ENCODE measurements at regions not wholly inside any gene's neighbourhood (a gene's known extent, or its start where the extent isn't known, plus 50 kb on each side); places are given as distances from the start of the nearest gene placed in this dataset.
"Not testable (repeated sequence)": the region's sequence is repeated elsewhere in the genome, so short reads cannot be mapped to it uniquely, and the experiment has no call there.

DNA sequence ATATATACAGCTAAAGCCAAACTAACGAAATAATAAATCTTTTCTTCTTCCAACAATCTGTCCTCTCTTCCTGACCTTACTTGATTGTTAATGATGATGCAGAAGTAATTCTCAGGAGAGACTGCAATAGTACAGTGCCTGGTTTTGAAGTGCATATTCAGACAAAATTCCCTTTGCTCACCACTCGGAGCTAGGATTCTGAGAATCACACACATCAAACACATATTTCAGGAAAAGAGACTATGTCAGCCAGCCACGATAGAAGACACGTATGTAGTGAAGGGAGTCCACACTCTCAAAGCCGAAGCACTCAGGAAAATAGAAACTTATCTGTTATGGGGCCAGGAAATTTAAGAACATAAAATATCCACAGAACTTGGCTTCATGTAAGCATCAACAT, 362.5 kb upstream of the FAT1 start:
- no peak for DNase-seq (ENCODE audit: low read depth in 2 of 2)
- TF ChIP-seq, protein P1, sequence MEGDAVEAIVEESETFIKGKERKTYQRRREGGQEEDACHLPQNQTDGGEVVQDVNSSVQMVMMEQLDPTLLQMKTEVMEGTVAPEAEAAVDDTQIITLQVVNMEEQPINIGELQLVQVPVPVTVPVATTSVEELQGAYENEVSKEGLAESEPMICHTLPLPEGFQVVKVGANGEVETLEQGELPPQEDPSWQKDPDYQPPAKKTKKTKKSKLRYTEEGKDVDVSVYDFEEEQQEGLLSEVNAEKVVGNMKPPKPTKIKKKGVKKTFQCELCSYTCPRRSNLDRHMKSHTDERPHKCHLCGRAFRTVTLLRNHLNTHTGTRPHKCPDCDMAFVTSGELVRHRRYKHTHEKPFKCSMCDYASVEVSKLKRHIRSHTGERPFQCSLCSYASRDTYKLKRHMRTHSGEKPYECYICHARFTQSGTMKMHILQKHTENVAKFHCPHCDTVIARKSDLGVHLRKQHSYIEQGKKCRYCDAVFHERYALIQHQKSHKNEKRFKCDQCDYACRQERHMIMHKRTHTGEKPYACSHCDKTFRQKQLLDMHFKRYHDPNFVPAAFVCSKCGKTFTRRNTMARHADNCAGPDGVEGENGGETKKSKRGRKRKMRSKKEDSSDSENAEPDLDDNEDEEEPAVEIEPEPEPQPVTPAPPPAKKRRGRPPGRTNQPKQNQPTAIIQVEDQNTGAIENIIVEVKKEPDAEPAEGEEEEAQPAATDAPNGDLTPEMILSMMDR (IDR thresholded peaks at IDR 0.05; ENCODE audit: low read depth, low read length) = no peak
- H3K4me3 ChIP-seq (replicated peaks in 1 of 2; ENCODE audit: low read depth in 2 of 2, low read length in 2 of 2) = no peak overlapping the region

DNA sequence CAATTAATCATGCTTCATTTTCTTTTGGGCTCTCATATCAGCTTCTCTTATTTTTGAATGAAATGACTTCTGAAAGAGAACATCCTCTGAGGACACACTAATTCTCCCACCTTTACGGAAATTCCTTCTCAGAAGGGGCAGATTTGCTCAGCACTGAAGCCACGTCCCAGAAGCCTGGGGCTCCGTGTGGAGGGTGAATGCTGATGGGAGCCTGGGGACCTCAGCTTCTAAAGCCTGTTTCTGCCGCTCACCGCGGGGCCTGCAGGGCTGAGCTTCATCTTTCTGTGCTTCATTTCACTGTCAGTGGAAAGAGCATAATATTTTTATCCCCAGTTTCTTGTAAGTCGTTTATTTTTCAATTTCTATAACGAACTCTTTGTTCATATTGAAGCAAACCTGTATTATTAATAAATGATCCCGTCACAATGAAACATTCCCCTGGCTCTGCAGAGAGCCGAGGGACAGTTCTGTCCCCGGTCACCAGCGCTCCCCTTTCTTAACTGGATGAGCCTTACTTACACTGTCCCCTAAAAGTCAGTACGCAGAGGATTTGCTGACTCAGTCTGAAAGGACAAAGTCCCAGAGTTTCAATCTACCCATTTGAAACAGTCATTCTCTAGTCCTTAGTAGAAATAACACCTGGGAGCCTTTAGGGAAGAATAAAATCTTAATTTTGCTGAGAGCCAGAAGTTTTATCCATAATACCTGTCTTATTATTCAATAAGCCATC, 364.6 kb upstream of the FAT1 start:
- no peak for DNase-seq (ENCODE audit: low read depth in 2 of 2)
- TF ChIP-seq, protein P1 (IDR thresholded peaks at IDR 0.05; ENCODE audit: low read depth, low read length) = no peak
- no peak overlapping the region for H3K4me3 ChIP-seq (replicated peaks in 1 of 2; ENCODE audit: low read depth in 2 of 2, low read length in 2 of 2)

DNA sequence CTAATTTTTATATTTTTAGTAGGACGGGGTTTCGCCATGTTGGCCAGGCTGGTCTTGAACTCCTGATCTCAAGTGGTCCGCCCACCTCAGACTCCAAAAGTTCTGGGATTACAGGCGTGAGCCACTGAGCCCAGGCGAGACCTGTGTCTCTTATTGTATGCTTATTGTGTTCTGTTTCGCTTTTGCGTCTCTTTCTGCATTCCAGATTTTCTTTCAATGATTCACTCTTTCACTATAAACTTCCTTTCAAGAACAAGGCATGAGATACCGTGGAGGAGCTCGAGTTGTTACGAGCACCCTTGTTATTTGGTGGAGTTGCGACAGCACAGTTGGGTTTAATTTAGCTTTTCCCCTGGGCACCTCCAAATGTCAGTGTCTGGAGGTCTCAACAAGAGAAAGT, 366.7 kb upstream of the FAT1 start:
- TF ChIP-seq, protein P1 (IDR thresholded peaks at IDR 0.05; ENCODE audit: low read depth, low read length) = no peak
- DNase-seq (ENCODE audit: low read depth in 2 of 2) = no peak
- no peak overlapping the region for H3K4me3 ChIP-seq (replicated peaks in 1 of 2; ENCODE audit: low read depth in 2 of 2, low read length in 2 of 2)

DNA sequence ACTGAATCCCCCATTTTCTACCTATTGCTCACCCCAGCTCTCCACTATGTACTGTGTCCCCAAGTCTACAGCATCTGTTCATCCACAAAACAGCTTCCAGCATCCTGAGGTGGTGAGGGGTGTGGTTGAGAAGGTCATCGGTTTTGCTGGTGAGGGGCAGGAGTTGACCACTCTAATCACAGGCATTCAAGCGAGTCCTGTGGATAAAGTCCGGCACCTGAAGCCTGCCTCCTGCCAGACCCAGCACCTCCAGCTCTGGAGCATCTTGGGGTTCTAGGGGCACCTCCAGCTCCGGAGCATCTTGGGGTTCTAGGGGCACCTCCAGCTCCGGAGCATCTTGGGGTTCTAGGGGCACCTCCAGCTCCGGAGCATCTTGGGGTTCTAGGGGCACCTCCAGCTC, 367.2 kb upstream of the FAT1 start:
- DNase-seq (ENCODE audit: low read depth in 2 of 2); H3K4me3 ChIP-seq (replicated peaks in 1 of 2; ENCODE audit: low read depth in 2 of 2, low read length in 2 of 2): not testable (repeated sequence)

DNA sequence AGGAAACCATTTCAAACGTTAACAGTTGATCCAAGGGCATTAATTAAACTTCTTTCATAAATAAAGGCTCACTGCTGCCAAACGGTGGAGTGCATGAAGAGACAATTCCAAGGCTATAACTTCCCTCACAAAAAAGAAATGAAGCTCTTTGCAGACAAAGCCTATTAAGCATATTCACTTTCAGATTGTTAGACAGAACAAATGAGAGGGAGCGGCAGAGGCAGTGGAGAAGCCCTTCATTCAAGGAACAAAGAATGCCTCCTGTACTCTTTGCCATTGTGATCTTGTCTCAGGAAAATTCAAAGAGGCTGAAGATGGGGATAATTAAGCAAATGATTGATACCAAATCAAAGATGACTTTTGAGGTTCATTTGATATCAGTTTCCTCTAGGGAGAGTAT, 370.5 kb upstream of the FAT1 start:
- no peak overlapping the region for H3K4me3 ChIP-seq (replicated peaks in 1 of 2; ENCODE audit: low read depth in 2 of 2, low read length in 2 of 2)
- TF ChIP-seq, protein P1 (IDR thresholded peaks at IDR 0.05; ENCODE audit: low read depth, low read length) = no peak
- no peak for DNase-seq (ENCODE audit: low read depth in 2 of 2)

DNA sequence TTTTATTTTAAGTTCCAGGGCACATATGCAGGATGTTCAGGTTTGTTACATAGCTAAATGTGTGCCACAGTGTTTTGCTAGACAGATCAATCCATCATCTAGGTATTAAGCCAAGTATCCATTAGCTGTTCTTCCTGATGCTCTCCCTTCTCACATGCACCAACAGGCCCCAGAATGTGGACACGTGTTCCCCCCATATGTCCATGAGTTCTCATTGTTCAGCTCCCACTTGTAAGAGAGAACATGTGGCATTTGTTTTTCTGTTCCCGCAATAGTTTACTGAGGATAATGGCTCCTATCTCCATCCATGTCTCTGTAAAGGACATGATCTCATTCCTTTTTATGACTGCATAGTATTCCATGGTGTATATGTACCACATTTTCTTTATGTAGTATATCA, 374.8 kb upstream of the FAT1 start:
- TF ChIP-seq, protein P1 (IDR thresholded peaks at IDR 0.05; ENCODE audit: low read depth, low read length) = no peak
- H3K4me3 ChIP-seq (replicated peaks in 1 of 2; ENCODE audit: low read depth in 2 of 2, low read length in 2 of 2) = no peak overlapping the region
- DNase-seq (ENCODE audit: low read depth in 2 of 2) = no peak

DNA sequence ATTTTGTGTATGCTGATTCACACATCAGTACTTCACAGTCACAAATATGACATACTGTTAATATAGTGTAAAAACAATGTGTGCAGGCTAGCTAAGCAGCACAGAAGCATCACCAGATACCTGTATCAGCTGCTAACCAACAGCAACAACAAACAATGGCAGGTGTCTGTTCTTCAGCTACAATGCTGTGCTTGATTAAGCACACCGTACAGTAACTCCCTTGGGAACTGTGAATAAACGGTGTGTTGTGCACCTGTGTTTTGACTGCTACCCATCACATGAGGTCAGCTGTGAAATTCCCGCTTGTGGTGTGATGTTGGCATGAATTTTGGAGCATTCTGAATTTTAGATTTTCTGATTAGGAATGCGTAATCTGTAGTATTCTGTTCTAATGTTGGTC, 379.7 kb upstream of the FAT1 start:
- no peak overlapping the region for H3K4me3 ChIP-seq (replicated peaks in 1 of 2; ENCODE audit: low read depth in 2 of 2, low read length in 2 of 2)
- TF ChIP-seq, protein P1 (IDR thresholded peaks at IDR 0.05; ENCODE audit: low read depth, low read length) = no peak

More for the DNA sequence above, 379.7 kb upstream of the FAT1 start:
- no peak for DNase-seq (ENCODE audit: low read depth in 2 of 2)

All from cardiac fibroblast (primary cell).